H1 (cell line): ENCODE measurements at regions not wholly inside any gene's neighbourhood (a gene's known extent, or its start where the extent isn't known, plus 50 kb on each side); places are given as distances from the start of the nearest gene placed in this dataset.
"Not testable (repeated sequence)": the region's sequence is repeated elsewhere in the genome, so short reads cannot be mapped to it uniquely, and the experiment has no call there.

ENCODE experiments used
- CTCF ChIA-PET: fragments of 300-600 bp; sonication (Branson Sonifier 250); formaldehyde crosslinking; loops from one replicate; lab custom pipeline; 2021; ENCODE audit not compliant: partially characterized antibody; lab: Charles Lee
- POLR2A ChIA-PET: fragments of 300-600 bp; sonication (Branson Sonifier 250); formaldehyde crosslinking; loops from one replicate; lab custom pipeline; 2021; ENCODE audit warnings: inconsistent platforms; ENCODE audit not compliant: partially characterized antibody; lab: Charles Lee
- DNase-seq, 2 experiments: peaks; one replicate each; pipeline versions ENCODE4 v3.0.0 to v3.0.0-alpha.2; 2010 to 2022; ENCODE audit warnings: low spot score in 2 of 2, low read depth in 1 of 2, mixed read lengths in 1 of 2
- FAIRE-seq: peaks from 2 replicates; lab custom pipeline; 2011; peaks lifted over from hg19 to GRCh38; lab: Jason Lieb, UNC
- H2AFZ ChIP-seq: 2 replicates; pipeline ENCODE4 v1.8.1; 2012; ENCODE audit warnings: low read length, inconsistent platforms
- H2AK5ac ChIP-seq: 2 replicates; pipeline ENCODE4 v1.6.1; 2013; ENCODE audit warnings: low read depth, low read length
- H2BK120ac ChIP-seq: replicated peaks from 2 replicates; pipeline ENCODE3; 2013; ENCODE audit warnings: low read depth, low read length, inconsistent platforms
- H2BK12ac ChIP-seq: 2 replicates; pipeline ENCODE4 v1.6.1; 2013; ENCODE audit warnings: low read depth, low read length
- H2BK15ac ChIP-seq: 2 replicates; pipeline ENCODE4 v1.6.1; 2013; ENCODE audit warnings: low read length
- H2BK20ac ChIP-seq: 2 replicates; pipeline ENCODE4 v1.6.1; 2013; ENCODE audit warnings: low read length
- H2BK5ac ChIP-seq: 2 replicates; pipeline ENCODE4 v1.6.1; 2013; ENCODE audit warnings: low read depth, low read length
- H3K14ac ChIP-seq: 2 replicates; pipeline ENCODE4 v1.6.1; 2013; ENCODE audit warnings: inconsistent platforms; ENCODE audit not compliant: insufficient read length
- H3K18ac ChIP-seq: 2 replicates; pipeline ENCODE4 v1.6.1; 2013; ENCODE audit warnings: low read length; ENCODE audit errors: extremely low read depth
- H3K23ac ChIP-seq: 2 replicates; pipeline ENCODE4 v1.6.1; 2013; ENCODE audit warnings: inconsistent platforms; ENCODE audit not compliant: insufficient read length
- H3K23me2 ChIP-seq: 2 replicates; pipeline ENCODE4 v1.6.1; 2013; ENCODE audit warnings: low read depth, low read length
- H3K27ac ChIP-seq: 2 replicates; pipeline ENCODE4 v1.6.1; 2011; ENCODE audit warnings: low read depth, low read length, inconsistent platforms
- H3K27me3 ChIP-seq, 4 experiments: replicated peaks in 1 of 4; 1 replicate in 1 of 4; 2 replicates in 3 of 4; pipeline versions ENCODE4 v1.6.1 to v1.8.1; 2011 to 2013; ENCODE audit warnings: low read length in 3 of 4, mild to moderate bottlenecking in 3 of 4, inconsistent platforms in 2 of 4, mixed read lengths in 2 of 4, moderate library complexity in 1 of 4; ENCODE audit not compliant: control insufficient read depth in 3 of 4, insufficient read depth in 3 of 4; ENCODE audit errors: extremely low read depth in 1 of 4
- H3K36me3 ChIP-seq, 4 experiments: 2 replicates each; pipeline versions ENCODE4 v1.6.1 to v1.8.1; 2011 to 2013; ENCODE audit warnings: mild to moderate bottlenecking in 4 of 4, low read length in 3 of 4, moderate library complexity in 2 of 4, control low read depth in 1 of 4, inconsistent platforms in 1 of 4; ENCODE audit not compliant: insufficient read depth in 4 of 4, control insufficient read depth in 2 of 4
- H3K4ac ChIP-seq: replicated peaks from 2 replicates; pipeline ENCODE3; 2013; ENCODE audit warnings: low read length, low read depth, mixed read lengths, inconsistent platforms; ENCODE audit not compliant: insufficient read length
- H3K4me1 ChIP-seq, 4 experiments: replicated peaks in 1 of 4; 1 replicate in 1 of 4; 2 replicates in 3 of 4; pipeline versions ENCODE4 v1.6.1 to v1.8.1; 2011 to 2013; ENCODE audit warnings: low read length in 3 of 4, inconsistent platforms in 2 of 4, mixed read lengths in 1 of 4; ENCODE audit not compliant: insufficient read depth in 4 of 4, control insufficient read depth in 3 of 4
- H3K4me2 ChIP-seq, 2 experiments: 2 replicates each; pipeline versions ENCODE4 v1.6.1 to v1.8.1; 2011 to 2013; ENCODE audit warnings: low read depth in 2 of 2, low read length in 2 of 2, control low read depth in 1 of 2, inconsistent platforms in 1 of 2, mild to moderate bottlenecking in 1 of 2; ENCODE audit not compliant: insufficient read depth in 1 of 2
- H3K4me3 ChIP-seq, 4 experiments: fragments of 200-600, 300-600 bp in 1 of 4; sonication (generic), shearing (Covaris generic), sonication (Bioruptor Twin) in 1 of 4; 2 replicates each; pipeline versions ENCODE4 v1.5.1 to v1.8.1; 2011 to 2016; ENCODE audit warnings: low read length in 4 of 4, low read depth in 3 of 4, control low read depth in 2 of 4, inconsistent platforms in 2 of 4, mild to moderate bottlenecking in 2 of 4, mixed read lengths in 1 of 4, moderate library complexity in 1 of 4; ENCODE audit not compliant: insufficient read depth in 2 of 4; ENCODE audit errors: extremely low read depth in 1 of 4
- H3K56ac ChIP-seq: replicated peaks from 2 replicates; pipeline ENCODE3; 2013; ENCODE audit warnings: low read depth, mild to moderate bottlenecking, mixed read lengths, low read length, inconsistent platforms; ENCODE audit not compliant: insufficient read length
- H3K79me1 ChIP-seq: 2 replicates; pipeline ENCODE4 v1.6.1; 2013; ENCODE audit warnings: low read depth, low read length, control low read depth
- H3K79me2 ChIP-seq, 2 experiments: 2 replicates each; pipeline versions ENCODE4 v1.6.1 to v1.8.1; 2012 to 2013; ENCODE audit warnings: low read length in 2 of 2, mild to moderate bottlenecking in 2 of 2, inconsistent platforms in 1 of 2; ENCODE audit not compliant: insufficient read depth in 2 of 2, control insufficient read depth in 1 of 2
- H3K9ac ChIP-seq, 4 experiments: replicated peaks in 1 of 4; 1 replicate in 1 of 4; 2 replicates in 3 of 4; pipeline versions ENCODE4 v1.6.1 to v1.8.1; 2011 to 2013; ENCODE audit warnings: low read depth in 3 of 4, low read length in 3 of 4, control low read depth in 2 of 4, mild to moderate bottlenecking in 2 of 4, moderate library complexity in 2 of 4, inconsistent platforms in 1 of 4; ENCODE audit errors: extremely low read depth in 1 of 4
- H3K9me3 ChIP-seq, 2 experiments: 2 replicates each; pipeline versions ENCODE4 v1.6.1 to v1.8.1; 2012 to 2013; ENCODE audit warnings: mild to moderate bottlenecking in 2 of 2, moderate library complexity in 2 of 2, control low read depth in 1 of 2, inconsistent platforms in 1 of 2, low read depth in 1 of 2, low read length in 1 of 2, mixed read lengths in 1 of 2; ENCODE audit not compliant: insufficient read depth in 2 of 2
- H4K20me1 ChIP-seq, 2 experiments: replicated peaks in 1 of 2; 2 replicates each; pipeline versions ENCODE3 to v1.8.1; 2011 to 2013; ENCODE audit warnings: inconsistent platforms in 2 of 2, low read length in 2 of 2, mild to moderate bottlenecking in 1 of 2; ENCODE audit not compliant: insufficient read depth in 2 of 2, control insufficient read depth in 1 of 2
- H4K5ac ChIP-seq: 2 replicates; pipeline ENCODE4 v1.6.1; 2013; ENCODE audit warnings: low read length, low read depth, mixed read lengths, inconsistent platforms; ENCODE audit not compliant: insufficient read length
- H4K8ac ChIP-seq: 2 replicates; pipeline ENCODE4 v1.8.0; 2013; ENCODE audit warnings: mild to moderate bottlenecking, moderate library complexity, low read length, inconsistent platforms; ENCODE audit not compliant: insufficient read depth; ENCODE audit errors: extremely low read depth
- H4K91ac ChIP-seq: replicated peaks from 2 replicates; pipeline ENCODE3; 2013; ENCODE audit warnings: low read length, mixed read lengths, inconsistent platforms; ENCODE audit not compliant: insufficient read length
- WGBS, 2 experiments: shearing (Covaris generic) in 1 of 2; methylation state at CpG; one replicate each; pipeline versions ENCODE4 v1.1.6 to v1.1.7; 2013 to 2015; ENCODE audit warnings: low lambda C conversion rate in 2 of 2, mixed read lengths in 2 of 2, inconsistent platforms in 1 of 2, low coverage in 1 of 2, missing lambda C conversion rate in 1 of 2; ENCODE audit not compliant: insufficient replicate concordance in 2 of 2, insufficient coverage in 1 of 2, insufficient read length in 1 of 2; ENCODE audit errors: extremely low coverage in 1 of 2, missing lambda C conversion rate in 1 of 2; 5-methylcytosine and 5-hydroxymethylcytosine counted together

GRCh38 chr16:29271721-29272675 lies 134.5 kb downstream of the NPIPB11 start:
- H2BK20ac ChIP-seq, H4K20me1 ChIP-seq, H4K5ac ChIP-seq, H3K4me1 ChIP-seq, DNase-seq, FAIRE-seq, H2BK5ac ChIP-seq, H2AK5ac ChIP-seq, H3K23ac ChIP-seq, H3K4me3 ChIP-seq, H3K36me3 ChIP-seq, H2BK120ac ChIP-seq, H3K27me3 ChIP-seq, H3K4ac ChIP-seq, H2BK12ac ChIP-seq, H4K91ac ChIP-seq, POLR2A ChIA-PET, H3K18ac ChIP-seq, H4K8ac ChIP-seq, H3K14ac ChIP-seq, H3K56ac ChIP-seq, CTCF ChIA-PET, H3K27ac ChIP-seq, H3K23me2 ChIP-seq, H3K9me3 ChIP-seq, H3K9ac ChIP-seq, H3K79me1 ChIP-seq, H2AFZ ChIP-seq, H3K4me2 ChIP-seq, H2BK15ac ChIP-seq, H3K79me2 ChIP-seq: not testable (repeated sequence)
- 91% methylated on average over 16 of the region's 19 CpGs; no CpG with 5 or more reads in 1 of the 2 experiments for WGBS, 2 experiments

- H2BK20ac ChIP-seq, POLR2A ChIA-PET, H2BK5ac ChIP-seq, H4K91ac ChIP-seq, H3K18ac ChIP-seq, CTCF ChIA-PET, H3K23ac ChIP-seq, H2BK12ac ChIP-seq, H4K5ac ChIP-seq, H3K56ac ChIP-seq, H3K4me3 ChIP-seq, FAIRE-seq, H3K4me1 ChIP-seq, H3K27me3 ChIP-seq, H4K8ac ChIP-seq, H3K4me2 ChIP-seq, H3K36me3 ChIP-seq, H3K27ac ChIP-seq, H2AK5ac ChIP-seq, DNase-seq, H3K79me2 ChIP-seq, H3K14ac ChIP-seq, H3K23me2 ChIP-seq, H3K9ac ChIP-seq, H2BK15ac ChIP-seq, H2AFZ ChIP-seq, H4K20me1 ChIP-seq, H3K9me3 ChIP-seq, H3K79me1 ChIP-seq, H3K4ac ChIP-seq, H2BK120ac ChIP-seq: not testable (repeated sequence)
Measured at GRCh38 chr16:29270923-29271322, 135.6 kb downstream of the NPIPB11 start.
